H9 (cell line): ENCODE measurements at regions not wholly inside any gene's neighbourhood (a gene's known extent, or its start where the extent isn't known, plus 50 kb on each side); places are given as distances from the start of the nearest gene placed in this dataset.

Experiments used
- DNase-seq: peaks from one replicate; pipeline ENCODE4 v3.0.0-alpha.2; 2017
- H2AFZ ChIP-seq: one replicate; pipeline ENCODE4 v1.6.1; 2013; ENCODE audit warnings: mild to moderate bottlenecking, low read length, control low read depth, moderate library complexity
- H2AK5ac ChIP-seq: 2 replicates; pipeline ENCODE4 v1.6.1; 2013; ENCODE audit warnings: low read length, control low read depth, mixed read lengths; ENCODE audit not compliant: insufficient read length
- H2BK120ac ChIP-seq: one replicate; pipeline ENCODE4 v1.6.1; 2013; ENCODE audit warnings: low read depth, mild to moderate bottlenecking, low read length, control low read depth, inconsistent platforms; ENCODE audit not compliant: poor library complexity, severe bottlenecking
- H2BK12ac ChIP-seq: 2 replicates; pipeline ENCODE4 v1.6.1; 2013; ENCODE audit warnings: low read length, control low read depth, mixed read lengths, low read depth; ENCODE audit not compliant: insufficient read length
- H2BK15ac ChIP-seq: 2 replicates; pipeline ENCODE4 v1.6.1; 2013; ENCODE audit warnings: low read depth, low read length, control low read depth
- H2BK20ac ChIP-seq: one replicate; pipeline ENCODE4 v1.6.1; 2013; ENCODE audit warnings: low read depth, mild to moderate bottlenecking, low read length, control low read depth, inconsistent platforms; ENCODE audit not compliant: poor library complexity, severe bottlenecking
- H2BK5ac ChIP-seq: 2 replicates; pipeline ENCODE4 v1.6.1; 2013; ENCODE audit warnings: low read length, control low read depth, mixed read lengths; ENCODE audit not compliant: insufficient read length
- H3K14ac ChIP-seq: 2 replicates; pipeline ENCODE4 v1.6.1; 2013; ENCODE audit warnings: low read length, control low read depth; ENCODE audit not compliant: insufficient read depth
- H3K18ac ChIP-seq: 2 replicates; pipeline ENCODE4 v1.6.1; 2013; ENCODE audit warnings: low read depth, mild to moderate bottlenecking, mixed read lengths, low read length, control low read depth; ENCODE audit not compliant: insufficient read length
- H3K23ac ChIP-seq: 2 replicates; pipeline ENCODE4 v1.6.1; 2013; ENCODE audit warnings: low read length, control low read depth, mixed read lengths, low read depth; ENCODE audit not compliant: insufficient read length
- H3K23me2 ChIP-seq: 2 replicates; pipeline ENCODE4 v1.6.1; 2013; ENCODE audit warnings: low read depth, mild to moderate bottlenecking, mixed read lengths, low read length, control low read depth; ENCODE audit not compliant: insufficient read length, poor library complexity, severe bottlenecking
- H3K27ac ChIP-seq: 2 replicates; pipeline ENCODE4 v1.5.1; 2013; ENCODE audit warnings: low read length, control low read depth, mixed read lengths, low read depth; ENCODE audit not compliant: insufficient read length
- H3K27me3 ChIP-seq: 2 replicates; pipeline ENCODE4 v1.6.1; 2013; ENCODE audit warnings: low read length, control low read depth, inconsistent platforms; ENCODE audit not compliant: insufficient read depth
- H3K4ac ChIP-seq: 2 replicates; pipeline ENCODE4 v1.6.1; 2013; ENCODE audit warnings: low read depth, mild to moderate bottlenecking, control low read depth, inconsistent platforms, low read length, moderate library complexity
- H3K4me1 ChIP-seq: 2 replicates; pipeline ENCODE4 v1.6.1; 2013; ENCODE audit warnings: low read length, control low read depth, inconsistent platforms; ENCODE audit not compliant: insufficient read depth
- H3K4me2 ChIP-seq: 2 replicates; pipeline ENCODE4 v1.6.1; 2013; ENCODE audit warnings: low read length, control low read depth, mixed read lengths; ENCODE audit not compliant: insufficient read length, insufficient read depth
- H3K56ac ChIP-seq: 2 replicates; pipeline ENCODE4 v1.6.1; 2013; ENCODE audit warnings: low read depth, mild to moderate bottlenecking, mixed read lengths, low read length, control low read depth; ENCODE audit not compliant: insufficient read length
- H3K79me1 ChIP-seq: 2 replicates; pipeline ENCODE4 v1.6.1; 2013; ENCODE audit warnings: low read depth, mild to moderate bottlenecking, moderate library complexity, low read length, control low read depth, inconsistent platforms; ENCODE audit not compliant: insufficient read depth, poor library complexity, severe bottlenecking
- H3K79me2 ChIP-seq: 2 replicates; pipeline ENCODE4 v1.6.1; 2013; ENCODE audit warnings: low read length, control low read depth, inconsistent platforms; ENCODE audit not compliant: insufficient read depth
- H3K9ac ChIP-seq: 2 replicates; pipeline ENCODE4 v1.6.1; 2013; ENCODE audit warnings: low read length, control low read depth, mixed read lengths; ENCODE audit not compliant: insufficient read length; ENCODE audit errors: extremely low read depth
- H3K9me3 ChIP-seq: one replicate; pipeline ENCODE4 v1.6.1; 2013; ENCODE audit warnings: low read depth, low read length, inconsistent platforms; ENCODE audit not compliant: control insufficient read depth
- H3T11ph ChIP-seq: one replicate; pipeline ENCODE4 v1.6.1; 2013; ENCODE audit warnings: mild to moderate bottlenecking, low read length, control low read depth, inconsistent platforms
- H4K20me1 ChIP-seq: one replicate; pipeline ENCODE4 v1.6.1; 2013; ENCODE audit not compliant: control insufficient read depth, insufficient read length, insufficient read depth
- H4K5ac ChIP-seq: 2 replicates; pipeline ENCODE4 v1.6.1; 2013; ENCODE audit warnings: low read depth, mild to moderate bottlenecking, mixed read lengths, low read length, control low read depth; ENCODE audit not compliant: insufficient read length
- H4K8ac ChIP-seq: replicated peaks from 2 replicates; pipeline ENCODE4 v1.6.1; 2013; ENCODE audit warnings: low read length, control low read depth, mixed read lengths, low read depth; ENCODE audit not compliant: insufficient read length
- H4K91ac ChIP-seq: 2 replicates; pipeline ENCODE4 v1.6.1; 2013; ENCODE audit warnings: low read depth, mild to moderate bottlenecking, moderate library complexity, mixed read lengths, low read length, control low read depth; ENCODE audit not compliant: insufficient read length
- H3K27ac Mint-ChIP-seq, 3 experiments: 2 replicates in 2 of 3; 3 replicates in 1 of 3; pipeline ENCODE4 v1.8.0; 2020 to 2021; ENCODE audit warnings: mixed read lengths in 3 of 3, mild to moderate bottlenecking in 1 of 3, moderate library complexity in 1 of 3
- H3K27me3 Mint-ChIP-seq: 2 replicates; pipeline ENCODE4 v1.8.0; 2021; ENCODE audit warnings: low read depth, mild to moderate bottlenecking, moderate library complexity, mixed read lengths
- H3K36me3 Mint-ChIP-seq, 3 experiments: 2 replicates in 2 of 3; 3 replicates in 1 of 3; pipeline ENCODE4 v1.8.0; 2020 to 2021; ENCODE audit warnings: low read depth in 3 of 3, mixed read lengths in 3 of 3; ENCODE audit not compliant: insufficient read depth in 1 of 3
- H3K4me1 Mint-ChIP-seq, 2 experiments: 2 replicates each; pipeline ENCODE4 v1.8.0; 2020; ENCODE audit warnings: mixed read lengths in 2 of 2
- H3K4me3 Mint-ChIP-seq, 2 experiments: 2 replicates in 1 of 2; 3 replicates in 1 of 2; pipeline ENCODE4 v1.8.0; 2020 to 2021; ENCODE audit warnings: mild to moderate bottlenecking in 2 of 2, mixed read lengths in 2 of 2, moderate library complexity in 1 of 2
- H3K9me3 Mint-ChIP-seq, 2 experiments: 2 replicates in 1 of 2; 3 replicates in 1 of 2; pipeline ENCODE4 v1.8.0; 2020; ENCODE audit warnings: mild to moderate bottlenecking in 2 of 2, mixed read lengths in 2 of 2, moderate library complexity in 1 of 2
- WGBS: extraction: QIAGEN DNeasy Blood & Tissue Kit; methylation state at CpG from one replicate; pipeline ENCODE4 v1.1.7; 2013; ENCODE audit warnings: missing lambda C conversion rate, low lambda C conversion rate, mixed read lengths; ENCODE audit not compliant: insufficient read length; ENCODE audit errors: extremely low coverage; 5-methylcytosine and 5-hydroxymethylcytosine counted together
- TF ChIP-seq, protein P1 (sequence below): fragments of 200-600 bp; sonication (generic); conservative IDR thresholded peaks from 3 replicates; pipeline ENCODE4 v1.8.0; 2021; ENCODE audit warnings: antibody characterized with exemption, mild to moderate bottlenecking

DNA sequence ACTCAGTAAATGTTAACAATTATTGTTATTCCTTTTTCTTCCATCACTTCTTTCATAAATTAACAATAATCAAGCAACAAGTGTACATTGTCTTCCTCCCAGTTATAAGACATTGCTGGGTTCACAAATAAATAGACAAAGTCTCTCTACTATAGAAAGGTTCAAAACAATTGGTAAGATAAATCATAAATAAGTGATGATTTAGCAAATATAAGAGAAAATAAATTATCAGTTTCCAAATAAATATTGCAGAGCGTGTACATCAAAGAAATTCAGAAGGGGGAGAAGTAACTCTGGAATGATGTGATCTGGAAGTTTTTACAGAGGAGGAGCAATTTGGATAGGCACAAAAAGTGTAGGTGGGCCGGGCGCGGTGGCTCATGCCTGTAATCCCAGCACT is 114.2 kb downstream of the BASP1 start:
- Histone ChIP-seq H4K20me1 (no peaks in the 10 kb centered on the region), H3K79me2 (no peaks in the 10 kb centered on the region), H3K9me3 (no peaks in the 10 kb centered on the region), H3K18ac (no peak overlapping the region), H4K91ac (no peak overlapping the region), H2BK12ac (no peak overlapping the region), H3K23ac (no peak overlapping the region), H3K27ac (no peak overlapping the region), H2AK5ac (no peak overlapping the region), H3K14ac (no peak overlapping the region), H3K56ac (no peak overlapping the region), H3K27me3 (no peaks in the 10 kb centered on the region), H3K4me1 (no peaks in the 10 kb centered on the region), H4K5ac (no peak overlapping the region), H2BK5ac (no peak overlapping the region), H2BK20ac (no peak overlapping the region), H3K4ac (no peak overlapping the region), H3K79me1 (no peaks in the 10 kb centered on the region), H2BK15ac (no peak overlapping the region), H2AFZ (no peak overlapping the region), H3K23me2 (no peaks in the 10 kb centered on the region), H3K9ac (no peak overlapping the region), H2BK120ac (no peak overlapping the region), H3T11ph (no peak overlapping the region), H4K8ac (no peak overlapping the region), H3K4me2 (no peak overlapping the region)
- TF ChIP-seq, protein P1, sequence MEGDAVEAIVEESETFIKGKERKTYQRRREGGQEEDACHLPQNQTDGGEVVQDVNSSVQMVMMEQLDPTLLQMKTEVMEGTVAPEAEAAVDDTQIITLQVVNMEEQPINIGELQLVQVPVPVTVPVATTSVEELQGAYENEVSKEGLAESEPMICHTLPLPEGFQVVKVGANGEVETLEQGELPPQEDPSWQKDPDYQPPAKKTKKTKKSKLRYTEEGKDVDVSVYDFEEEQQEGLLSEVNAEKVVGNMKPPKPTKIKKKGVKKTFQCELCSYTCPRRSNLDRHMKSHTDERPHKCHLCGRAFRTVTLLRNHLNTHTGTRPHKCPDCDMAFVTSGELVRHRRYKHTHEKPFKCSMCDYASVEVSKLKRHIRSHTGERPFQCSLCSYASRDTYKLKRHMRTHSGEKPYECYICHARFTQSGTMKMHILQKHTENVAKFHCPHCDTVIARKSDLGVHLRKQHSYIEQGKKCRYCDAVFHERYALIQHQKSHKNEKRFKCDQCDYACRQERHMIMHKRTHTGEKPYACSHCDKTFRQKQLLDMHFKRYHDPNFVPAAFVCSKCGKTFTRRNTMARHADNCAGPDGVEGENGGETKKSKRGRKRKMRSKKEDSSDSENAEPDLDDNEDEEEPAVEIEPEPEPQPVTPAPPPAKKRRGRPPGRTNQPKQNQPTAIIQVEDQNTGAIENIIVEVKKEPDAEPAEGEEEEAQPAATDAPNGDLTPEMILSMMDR: no peak
- H3K9me3 Mint-ChIP-seq: peaks cover 6 to 10% of the 10 kb centered on the region in 2 experiments
- WGBS: no CpG with 5 or more reads among the region's 4 CpGs
- no peak overlapping the region for H3K4me3 Mint-ChIP-seq
- 0 out of 4 replicates have a peak, but pooled peaks cover 2 to 3% of the 10 kb centered on the region in 2 experiments for H3K4me1 Mint-ChIP-seq
- no peak overlapping the region for H3K27ac Mint-ChIP-seq
- H3K36me3 Mint-ChIP-seq: peaks cover 3 to 13% (median 5%) of the 10 kb centered on the region in 3 experiments
- no peaks in the 10 kb centered on the region; the same call in 1 of the 2 replicates for H3K27me3 Mint-ChIP-seq
- DNase-seq: no peak
